ENCODE measurements at regions not wholly inside any gene's neighbourhood (a gene's known extent, or its start where the extent isn't known, plus 50 kb on each side); places are given as distances from the start of the nearest gene placed in this dataset.

DNA sequence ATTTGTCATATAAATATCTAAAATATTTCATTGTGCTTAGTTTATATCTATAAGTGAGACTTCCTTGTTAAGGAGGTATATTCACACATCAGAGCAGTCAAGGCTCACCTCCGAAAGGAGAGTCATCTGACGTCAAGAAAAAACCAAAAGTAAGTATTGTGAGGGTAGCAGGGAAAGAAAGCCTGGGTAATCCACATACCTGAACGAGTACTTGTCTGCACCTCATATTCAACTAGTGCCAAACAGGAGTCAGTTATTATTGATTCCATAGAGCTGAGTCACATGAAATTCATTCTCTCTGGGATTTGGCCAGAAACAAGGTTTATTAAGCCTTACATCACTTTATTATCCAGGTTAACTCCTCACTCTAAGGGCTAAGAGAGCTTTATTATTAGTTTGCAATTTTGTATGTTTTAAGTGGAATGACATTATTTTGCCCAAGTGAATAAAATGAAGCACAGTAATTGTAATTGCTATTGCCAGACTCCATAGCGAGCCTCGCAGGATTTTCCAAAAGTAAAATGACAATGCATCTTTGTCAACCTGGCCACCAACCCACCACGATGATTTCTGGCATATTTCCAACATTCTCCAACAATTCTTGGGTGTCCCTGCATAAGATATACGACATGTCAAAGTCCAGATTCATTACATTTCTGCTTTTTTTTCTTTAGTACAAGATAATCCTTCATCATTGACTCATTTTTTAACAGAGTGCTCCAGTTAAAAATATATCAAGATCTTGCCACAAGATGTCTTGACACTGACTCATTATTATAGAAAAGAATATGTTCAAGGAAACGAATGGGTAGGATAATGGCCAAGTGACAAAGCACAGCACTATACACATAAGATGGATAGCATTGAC lies 1210.4 kb upstream of the ACVR2A start:
- no peak for DNase-seq (ENCODE audit: low spot score)

- DNase-seq (ENCODE audit: low spot score): no peak
Observed at GRCh38 chr2:146633159-146633558, 1211.7 kb upstream of the ACVR2A start.

DNA sequence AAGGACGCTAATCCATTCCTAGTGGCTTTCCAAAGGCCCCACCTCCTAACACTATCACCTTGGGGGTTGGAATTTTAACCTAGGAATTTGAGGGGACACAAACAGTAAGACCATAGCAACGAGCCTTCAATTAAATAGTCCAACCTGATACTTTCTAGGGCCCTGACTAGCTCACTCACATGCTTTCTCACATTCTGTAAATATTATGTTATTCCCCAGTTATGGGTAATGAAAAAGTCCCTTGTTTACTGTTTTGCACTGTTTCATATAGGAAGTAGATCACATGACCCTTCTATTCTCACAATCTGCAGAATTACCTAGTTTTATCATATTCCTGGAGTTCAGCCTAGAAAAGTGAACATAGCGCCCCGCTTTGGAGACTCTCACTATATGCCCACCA lies 1212.1 kb upstream of the ACVR2A start:
- no peak for DNase-seq (ENCODE audit: low spot score)

DNA sequence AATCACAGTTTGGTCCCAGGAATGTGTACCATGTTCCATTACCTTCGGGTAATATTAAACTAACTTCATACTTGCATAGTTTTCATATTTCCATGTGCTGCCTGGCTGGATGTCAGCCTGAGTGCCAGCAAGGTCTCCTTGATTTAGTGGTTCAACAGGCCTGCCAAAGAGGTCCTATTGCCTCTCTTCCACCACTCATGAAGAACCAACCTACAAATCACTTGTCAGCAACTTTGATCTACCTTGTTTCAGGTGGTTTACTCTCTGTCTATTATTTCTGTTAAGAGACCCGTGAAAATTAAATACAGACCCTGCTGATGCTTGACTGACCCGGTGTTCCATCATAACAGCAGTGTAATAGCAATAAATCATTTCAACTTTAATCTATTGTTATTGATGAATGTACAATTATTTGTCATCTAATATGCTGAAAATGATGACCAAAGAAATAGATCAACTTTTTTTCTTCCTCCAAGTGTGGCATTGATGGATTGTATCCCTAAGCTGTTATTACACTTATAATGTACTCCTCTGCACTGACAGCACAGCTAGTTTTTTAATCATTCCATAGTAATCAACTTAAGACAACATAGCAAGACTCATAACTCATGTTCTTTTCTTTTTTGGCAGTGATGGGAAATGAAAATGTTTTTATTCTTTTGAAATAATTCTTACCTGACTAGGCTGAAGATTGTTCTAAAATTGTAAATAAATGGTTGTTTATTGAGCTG lies 1220.2 kb upstream of the ACVR2A start:
- no peak for DNase-seq (ENCODE audit: low spot score)

DNA sequence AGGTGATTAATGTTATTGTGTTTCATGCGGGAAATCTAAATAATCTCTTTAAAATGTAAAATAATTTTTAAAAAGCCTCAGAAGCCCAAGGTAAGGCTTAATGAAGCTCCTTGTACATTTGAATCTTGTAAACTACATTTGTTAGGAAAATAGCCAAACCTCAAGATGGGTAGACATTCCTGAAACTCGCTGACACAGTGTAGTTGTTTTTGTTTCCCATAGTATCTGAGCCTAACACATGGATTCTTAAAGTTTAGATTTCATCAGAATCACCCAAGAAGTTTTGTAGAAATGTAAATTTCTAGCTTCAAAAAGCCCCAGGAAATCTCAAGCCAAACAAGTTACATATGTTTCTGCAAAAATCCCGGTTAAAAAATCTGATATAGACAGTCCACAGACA lies 1221.1 kb upstream of the ACVR2A start:
- DNase-seq (ENCODE audit: low spot score): no peak

DNA sequence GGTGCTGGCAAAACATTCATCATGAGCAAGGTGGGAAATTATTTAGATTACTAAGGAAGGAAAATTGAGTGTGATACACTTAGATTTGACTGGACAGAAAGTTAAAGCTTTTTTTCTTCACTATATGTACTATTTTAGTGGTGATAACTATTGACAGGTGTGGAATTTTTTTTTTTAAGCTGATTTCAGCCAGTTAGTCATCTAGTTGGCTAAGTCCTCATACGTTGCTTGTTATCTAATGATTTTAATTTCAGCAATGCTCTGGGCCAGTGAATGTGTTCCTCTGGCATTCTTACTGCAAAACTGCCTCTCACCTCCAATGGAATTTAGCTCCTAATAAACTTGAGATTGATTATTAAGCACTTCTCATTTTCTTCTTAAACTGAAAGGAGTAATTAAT lies 1223.2 kb upstream of the ACVR2A start:
- DNase-seq (ENCODE audit: low spot score): no peak

- no peak for DNase-seq (ENCODE audit: low spot score)
Observed at GRCh38 chr2:146615778-146616177, 1229.1 kb upstream of the ACVR2A start.

GRCh38 chr2:146608490-146608889 lies 1236.3 kb upstream of the ACVR2A start:
- DNase-seq (ENCODE audit: low spot score): no peak

GRCh38 chr2:146604521-146604920 lies 1240.3 kb upstream of the ACVR2A start:
- DNase-seq (ENCODE audit: low spot score): no peak

- no peak for DNase-seq (ENCODE audit: low spot score)
Observed at GRCh38 chr2:146602856-146603255, 1242.0 kb upstream of the ACVR2A start.

- no peak for DNase-seq (ENCODE audit: low spot score)
Observed at GRCh38 chr2:146602383-146602782, 1242.4 kb upstream of the ACVR2A start.

DNA sequence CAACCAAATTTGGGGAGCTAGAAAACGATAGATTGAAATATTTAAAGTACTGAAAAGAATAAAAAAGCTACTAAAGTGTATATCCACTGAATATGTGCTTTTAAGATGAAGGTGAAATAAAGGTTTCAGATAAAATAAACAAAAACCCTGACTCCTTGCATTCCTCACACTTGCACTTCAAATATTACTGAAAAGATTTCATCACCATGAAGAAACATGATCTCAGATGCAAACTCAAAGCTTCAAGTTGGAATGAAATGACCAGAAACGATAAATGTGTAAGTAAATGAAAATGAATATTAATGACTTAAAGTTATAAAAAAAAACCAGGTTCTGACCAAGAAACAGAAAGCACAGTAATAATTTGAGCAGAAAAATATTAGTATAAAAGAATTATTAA lies 1246.0 kb upstream of the ACVR2A start:
- DNase-seq (ENCODE audit: low spot score): no peak

GRCh38 chr2:146597291-146597690 lies 1247.5 kb upstream of the ACVR2A start:
- DNase-seq (ENCODE audit: low spot score): no peak

DNA sequence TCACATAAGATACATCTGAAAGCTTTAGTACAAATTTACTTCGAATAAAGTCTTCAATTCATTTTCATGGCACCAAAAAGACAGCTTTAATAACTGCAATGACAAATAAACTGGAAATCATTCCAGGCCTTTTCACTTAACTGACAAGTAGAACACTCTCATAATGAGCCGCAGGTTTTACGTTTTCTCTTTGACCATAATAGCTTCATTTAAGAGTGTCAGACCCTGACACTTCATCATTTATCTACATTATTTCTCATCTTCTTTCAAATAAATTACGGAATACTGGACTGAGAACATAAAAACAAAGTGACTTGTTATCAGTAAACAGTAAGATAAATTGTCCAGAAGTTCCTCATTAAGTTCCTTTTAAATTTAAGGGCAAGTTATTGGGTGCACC lies 1252.9 kb upstream of the ACVR2A start:
- DNase-seq (ENCODE audit: low spot score): no peak

- DNase-seq (ENCODE audit: low spot score): peak; percentile 87
Observed at GRCh38 chr2:146587291-146587713, 1257.5 kb upstream of the ACVR2A start.

DNA sequence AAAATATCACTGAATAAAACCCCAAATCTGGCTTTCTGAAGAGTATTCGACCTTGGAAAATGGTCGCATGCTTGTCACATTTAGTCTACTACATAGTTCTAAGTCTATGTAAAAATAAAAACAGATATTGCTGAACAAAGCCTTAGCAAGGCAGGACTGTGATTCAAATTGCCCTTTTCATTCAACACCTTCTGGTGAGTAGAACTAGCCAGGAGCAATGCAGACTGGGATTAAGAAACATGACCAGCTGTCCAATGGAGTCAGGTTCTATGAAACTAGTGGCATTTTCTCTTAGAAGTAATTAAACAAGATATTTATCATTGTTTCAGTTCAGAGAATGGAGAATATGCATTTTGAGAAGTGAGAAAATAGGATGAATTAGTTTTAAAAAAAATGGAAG lies 1260.5 kb upstream of the ACVR2A start:
- DNase-seq (ENCODE audit: low spot score): no peak

- DNase-seq (ENCODE audit: low spot score): no peak
Observed at GRCh38 chr2:146579147-146579930, 1265.5 kb upstream of the ACVR2A start.

- no peak for DNase-seq (ENCODE audit: low spot score)
Observed at GRCh38 chr2:146576339-146577111, 1268.3 kb upstream of the ACVR2A start.

GRCh38 chr2:146572598-146572997 lies 1272.2 kb upstream of the ACVR2A start:
- no peak for DNase-seq (ENCODE audit: low spot score)

GRCh38 chr2:146561996-146562395 lies 1282.8 kb upstream of the ACVR2A start:
- no peak for DNase-seq (ENCODE audit: low spot score)

DNA sequence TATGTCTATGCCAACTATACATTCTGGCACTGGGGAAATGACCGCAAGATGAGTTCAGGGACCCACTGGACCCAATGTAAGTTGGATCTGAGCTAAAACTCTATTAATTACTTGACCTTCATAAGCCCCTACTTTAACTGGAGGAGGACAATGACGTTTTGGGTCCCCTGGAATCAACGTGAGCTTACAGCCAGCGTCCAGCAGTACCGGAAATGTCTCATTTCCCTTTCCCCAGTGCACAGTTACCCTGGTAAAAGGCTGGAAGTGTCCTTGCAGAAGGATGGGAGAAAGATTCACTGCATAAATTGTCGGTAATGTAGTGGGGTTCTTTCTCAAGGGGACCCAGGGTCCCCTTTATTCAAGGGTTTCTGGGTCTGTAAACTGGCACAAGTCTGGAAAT lies 1297.6 kb upstream of the ACVR2A start:
- DNase-seq (ENCODE audit: low spot score): no peak

Data from mesenteric fat pad (tissue), 1 donor.